ENCODE measurements at regions not wholly inside any gene's neighbourhood (a gene's known extent, or its start where the extent isn't known, plus 50 kb on each side); places are given as distances from the start of the nearest gene placed in this dataset.

- 85% methylated on average over 2 of the region's 2 CpGs for WGBS
- H3K27ac ChIP-seq: no peak overlapping the region
- H3K4me1 ChIP-seq: no peaks in the 10 kb centered on the region
- no peak overlapping the region for H3K4me3 ChIP-seq
- peaks cover 18% of the 10 kb centered on the region for H3K36me3 ChIP-seq
- no peaks in the 10 kb centered on the region for H3K27me3 ChIP-seq
- DNase-seq (ENCODE audit: low spot score in 2 of 2): no peak
- H3K9me3 ChIP-seq: no peaks in the 10 kb centered on the region
- no peak for TF ChIP-seq POLR2A (IDR thresholded peaks at IDR 0.05)
These were observed 289.7 kb downstream of the UTRN start for GRCh38 chr6:144574796-144575195.

- H3K27ac ChIP-seq: no peak overlapping the region
- H3K4me1 ChIP-seq: no peaks in the 10 kb centered on the region
- TF ChIP-seq EP300 (IDR thresholded peaks at IDR 0.05) (no peak), POLR2AphosphoS5 (IDR thresholded peaks at IDR 0.05) (no peak), POLR2A (IDR thresholded peaks at IDR 0.05) (no peak)
- TF ChIP-seq, protein P1, sequence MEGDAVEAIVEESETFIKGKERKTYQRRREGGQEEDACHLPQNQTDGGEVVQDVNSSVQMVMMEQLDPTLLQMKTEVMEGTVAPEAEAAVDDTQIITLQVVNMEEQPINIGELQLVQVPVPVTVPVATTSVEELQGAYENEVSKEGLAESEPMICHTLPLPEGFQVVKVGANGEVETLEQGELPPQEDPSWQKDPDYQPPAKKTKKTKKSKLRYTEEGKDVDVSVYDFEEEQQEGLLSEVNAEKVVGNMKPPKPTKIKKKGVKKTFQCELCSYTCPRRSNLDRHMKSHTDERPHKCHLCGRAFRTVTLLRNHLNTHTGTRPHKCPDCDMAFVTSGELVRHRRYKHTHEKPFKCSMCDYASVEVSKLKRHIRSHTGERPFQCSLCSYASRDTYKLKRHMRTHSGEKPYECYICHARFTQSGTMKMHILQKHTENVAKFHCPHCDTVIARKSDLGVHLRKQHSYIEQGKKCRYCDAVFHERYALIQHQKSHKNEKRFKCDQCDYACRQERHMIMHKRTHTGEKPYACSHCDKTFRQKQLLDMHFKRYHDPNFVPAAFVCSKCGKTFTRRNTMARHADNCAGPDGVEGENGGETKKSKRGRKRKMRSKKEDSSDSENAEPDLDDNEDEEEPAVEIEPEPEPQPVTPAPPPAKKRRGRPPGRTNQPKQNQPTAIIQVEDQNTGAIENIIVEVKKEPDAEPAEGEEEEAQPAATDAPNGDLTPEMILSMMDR (IDR thresholded peaks at IDR 0.05): no peak
- H3K4me3 ChIP-seq: no peak overlapping the region
- DNase-seq (ENCODE audit: low spot score in 2 of 2): no peak
- H3K36me3 ChIP-seq: peaks cover 21% of the 10 kb centered on the region
- H3K9me3 ChIP-seq: no peaks in the 10 kb centered on the region
- no peaks in the 10 kb centered on the region for H3K27me3 ChIP-seq
- WGBS: 95% methylated on average over 3 of the region's 3 CpGs
These were observed 290.2 kb downstream of the UTRN start for GRCh38 chr6:144575327-144575726.

- H3K36me3 ChIP-seq: peaks cover 23% of the 10 kb centered on the region
- H3K4me3 ChIP-seq: no peak overlapping the region
- WGBS: 84% methylated on average over 6 of the region's 6 CpGs
- TF ChIP-seq POLR2A (IDR thresholded peaks at IDR 0.05) (no peak), POLR2AphosphoS5 (IDR thresholded peaks at IDR 0.05) (no peak)
- TF ChIP-seq, protein P1 (IDR thresholded peaks at IDR 0.05): no peak
- no peak for DNase-seq (ENCODE audit: low spot score in 2 of 2)
- no peaks in the 10 kb centered on the region for H3K9me3 ChIP-seq
- no peaks in the 10 kb centered on the region for H3K27me3 ChIP-seq
- H3K4me1 ChIP-seq: peaks cover 2% of the 10 kb centered on the region
- no peak overlapping the region for H3K27ac ChIP-seq
These were observed 291.7 kb downstream of the UTRN start for GRCh38 chr6:144576871-144577270.

DNA sequence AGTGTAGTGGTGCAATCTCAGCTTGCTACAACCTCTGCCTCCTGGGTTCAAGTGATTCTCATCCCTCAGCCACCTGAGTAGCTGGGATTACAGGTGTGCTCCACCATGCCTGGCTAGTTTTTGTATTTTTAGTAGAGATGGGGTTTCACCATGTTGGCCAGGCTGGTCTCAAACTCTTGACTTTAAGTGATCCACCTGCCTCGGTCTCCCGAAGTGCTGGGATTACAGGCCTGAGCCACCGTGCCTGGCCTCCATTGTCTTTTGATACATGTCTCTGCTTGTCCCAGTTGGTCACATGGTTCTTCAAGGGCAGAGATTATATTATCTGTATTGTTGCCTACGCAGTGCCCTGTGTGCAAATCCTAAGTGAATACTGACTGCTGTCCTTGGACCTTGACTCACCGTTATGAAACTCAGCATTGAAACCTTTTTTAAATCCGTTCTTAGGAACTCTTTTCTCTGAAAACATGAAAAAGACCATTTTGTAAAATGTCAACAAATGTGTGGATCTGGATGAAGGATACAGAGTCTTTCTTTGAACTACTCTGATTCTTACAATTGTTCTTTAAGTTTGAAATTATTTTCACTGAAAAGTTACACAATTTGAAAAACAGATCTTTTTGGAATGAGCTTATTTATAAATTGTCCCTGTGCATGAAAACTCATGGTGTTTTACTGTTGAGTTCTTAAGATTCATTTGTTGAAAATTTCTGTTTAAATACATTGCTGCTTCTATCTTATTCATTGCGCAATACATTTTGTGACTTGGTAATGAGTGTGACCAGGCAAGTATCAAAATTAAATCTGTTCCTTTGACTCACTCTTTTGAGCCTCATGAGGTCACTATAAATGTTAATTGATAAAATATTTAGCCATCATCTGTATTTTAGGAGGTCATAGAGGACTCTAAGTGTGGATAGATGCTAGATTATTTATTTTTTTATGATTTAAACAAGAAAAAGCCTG is 293.5 kb downstream of the UTRN start:
- Histone ChIP-seq H3K4me3 (no peak overlapping the region), H3K4me1 (peaks cover 19% of the 10 kb centered on the region), H3K9me3 (no peaks in the 10 kb centered on the region), H3K36me3 (peaks cover 23% of the 10 kb centered on the region), H3K27me3 (no peaks in the 10 kb centered on the region), H3K27ac (no peak overlapping the region)
- DNase-seq (ENCODE audit: low spot score in 2 of 2): no peak
- TF ChIP-seq POLR2AphosphoS5 (IDR thresholded peaks at IDR 0.05): no peak
- TF ChIP-seq, protein P1 (IDR thresholded peaks at IDR 0.05): no peak
- TF ChIP-seq POLR2A (IDR thresholded peaks at IDR 0.05): no peak
- no peak for TF ChIP-seq EP300 (IDR thresholded peaks at IDR 0.05)
- 94% methylated on average over 7 of the region's 7 CpGs for WGBS

DNA sequence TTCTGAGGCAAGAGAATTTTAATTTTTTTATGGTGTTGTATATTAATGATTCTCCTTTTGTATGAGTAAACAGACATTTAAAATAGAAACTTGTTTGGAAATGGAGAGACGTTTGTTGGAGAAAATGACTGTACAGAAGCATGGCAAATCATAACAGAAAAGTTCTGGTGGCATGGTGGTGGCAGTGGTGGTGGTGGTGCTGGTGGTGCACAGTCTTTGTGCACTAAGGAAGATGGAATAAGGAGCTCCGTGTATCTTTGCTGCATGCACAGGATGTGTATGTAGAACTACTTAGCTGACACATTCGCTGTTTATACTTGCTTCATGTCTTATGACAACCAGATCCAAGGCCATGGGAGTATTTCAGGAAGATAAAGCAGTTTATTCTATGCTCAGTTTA is 294.9 kb downstream of the UTRN start:
- Histone ChIP-seq H3K4me3 (no peak overlapping the region), H3K9me3 (no peaks in the 10 kb centered on the region), H3K27ac (no peak overlapping the region), H3K27me3 (no peaks in the 10 kb centered on the region), H3K36me3 (peaks cover 23% of the 10 kb centered on the region), H3K4me1 (peaks cover 19% of the 10 kb centered on the region)
- WGBS: 68% methylated on average over 3 of the region's 3 CpGs
- no peak for DNase-seq (ENCODE audit: low spot score in 2 of 2)
- TF ChIP-seq, protein P1 (IDR thresholded peaks at IDR 0.05): no peak
- TF ChIP-seq EP300 (IDR thresholded peaks at IDR 0.05) (no peak), POLR2AphosphoS5 (IDR thresholded peaks at IDR 0.05) (no peak), POLR2A (IDR thresholded peaks at IDR 0.05) (no peak)

Measured in suprapubic skin (tissue), 4 donors.